CD4-positive, alpha-beta T cell (primary cell): ENCODE measurements at regions not wholly inside any gene's neighbourhood (a gene's known extent, or its start where the extent isn't known, plus 50 kb on each side); places are given as distances from the start of the nearest gene placed in this dataset.

ENCODE experiments used
- ATAC-seq: fragments of 200-7000 bp; cut with Tn5 transposase; one replicate; pipeline ENCODE4 v1.10.0; 2022; ENCODE audit warnings: mild to moderate bottlenecking; ENCODE audit not compliant: poor library complexity
- CTCF ChIA-PET: fragments of 350-600 bp; sonication (Branson Sonifier 250); formaldehyde crosslinking; loops from one replicate; lab custom pipeline; 2021; ENCODE audit warnings: antibody characterized with exemption, inconsistent platforms; lab: Charles Lee
- POLR2A ChIA-PET: fragments of 350-600 bp; sonication (Branson Sonifier 250); formaldehyde crosslinking; loops from one replicate; lab custom pipeline; 2021; ENCODE audit warnings: antibody characterized with exemption, inconsistent platforms; lab: Charles Lee
- DNase-seq, 14 experiments: peaks; one replicate each; pipeline ENCODE4 v3.0.0-alpha.2; 2013 to 2020; ENCODE audit warnings: mixed read lengths in 2 of 14
- H3K27ac ChIP-seq, 2 donors: one replicate each; pipeline versions ENCODE4 v1.5.1 to v1.7.0; 2013; ENCODE audit warnings: low read length in 2 of 2, low read depth in 1 of 2, mild to moderate bottlenecking in 1 of 2
- H3K27me3 ChIP-seq, 2 experiments: 1 replicate in 1 of 2; 2 replicates in 1 of 2; pipeline versions ENCODE4 v1.6.1 to v1.7.0; 2013; ENCODE audit warnings: low read length in 2 of 2, control low read depth in 1 of 2, mild to moderate bottlenecking in 1 of 2, moderate library complexity in 1 of 2; ENCODE audit not compliant: insufficient read depth in 2 of 2, control insufficient read depth in 1 of 2
- H3K36me3 ChIP-seq: one replicate; pipeline ENCODE4 v1.6.1; 2013; ENCODE audit warnings: low read length, control low read depth; ENCODE audit not compliant: insufficient read depth
- H3K4me1 ChIP-seq: one replicate; pipeline ENCODE4 v1.6.1; 2013; ENCODE audit warnings: low read length, control low read depth; ENCODE audit not compliant: insufficient read depth
- H3K4me3 ChIP-seq: one replicate; pipeline ENCODE4 v1.5.1; 2013; ENCODE audit warnings: mild to moderate bottlenecking, low read length, moderate library complexity
- H3K9me3 ChIP-seq, 2 experiments: 1 replicate in 1 of 2; 2 replicates in 1 of 2; pipeline versions ENCODE4 v1.6.1 to v1.7.0; 2013; ENCODE audit warnings: low read length in 2 of 2, mild to moderate bottlenecking in 2 of 2, control low read depth in 1 of 2, moderate library complexity in 1 of 2; ENCODE audit not compliant: control insufficient read depth in 1 of 2, insufficient read depth in 1 of 2
- H3K27ac Mint-ChIP-seq: one replicate; pipeline ENCODE4 v1.8.0; 2020; ENCODE audit warnings: mixed read lengths
- H3K27me3 Mint-ChIP-seq: one replicate; pipeline ENCODE4 v1.8.0; 2021; ENCODE audit warnings: mixed read lengths
- H3K36me3 Mint-ChIP-seq: one replicate; pipeline ENCODE4 v1.8.0; 2021; ENCODE audit warnings: low read depth, mixed read lengths
- H3K4me1 Mint-ChIP-seq: one replicate; pipeline ENCODE4 v1.8.0; 2021; ENCODE audit warnings: low read depth, mixed read lengths
- H3K4me3 Mint-ChIP-seq: one replicate; pipeline ENCODE4 v1.8.0; 2020; ENCODE audit warnings: mild to moderate bottlenecking, mixed read lengths
- H3K9me3 Mint-ChIP-seq: one replicate; pipeline ENCODE4 v1.8.0; 2020; ENCODE audit warnings: mixed read lengths
- intact Hi-C, 2 experiments: fragments of 100-400 bp; cut with DNase I in 1 of 2; cut with micrococcal nuclease in 1 of 2; formaldehyde crosslinking; loops; one replicate each; pipeline versions ENCODE4 v1.15.1 to v1.9.0; 2023 to 2025; cut with DNase I, micrococcal nuclease
- TF ChIP-seq, protein P1 (sequence below): fragments of 200-600 bp; IDR thresholded peaks from one replicate; pipeline ENCODE4 v1.8.0; 2022; ENCODE audit warnings: antibody characterized with exemption, mild to moderate bottlenecking

DNA sequence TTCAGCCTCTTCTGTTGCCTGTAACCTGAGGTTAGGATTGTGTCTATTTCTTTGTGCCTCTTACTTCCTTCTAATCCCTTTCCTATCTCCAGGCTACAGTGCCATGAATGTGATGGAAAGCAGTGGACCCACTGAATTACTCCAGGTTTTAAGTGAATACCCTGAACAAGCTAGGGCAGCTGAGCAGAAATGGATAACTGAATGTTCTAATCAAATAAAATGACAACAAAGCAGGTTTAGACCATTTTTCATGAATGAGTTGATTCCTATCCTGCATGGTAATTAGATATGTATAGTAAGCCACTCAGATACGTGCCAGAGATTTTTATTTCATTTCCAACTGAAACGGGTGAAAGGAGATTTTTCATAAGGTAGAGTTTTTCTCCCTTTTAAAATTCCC is 127.5 kb upstream of the ZP4 start:
- Histone ChIP-seq H3K4me1 (no peaks in the 10 kb centered on the region), H3K36me3 (no peaks in the 10 kb centered on the region), H3K27me3 (no peaks in the 10 kb centered on the region), H3K9me3 (no peaks in the 10 kb centered on the region), H3K4me3 (no peak overlapping the region), H3K27ac (no peak overlapping the region)
- Mint-ChIP-seq H3K36me3 (no peaks in the 10 kb centered on the region), H3K27me3 (no peaks in the 10 kb centered on the region), H3K27ac (no peak overlapping the region), H3K4me3 (no peak overlapping the region), H3K9me3 (peaks cover 4% of the 10 kb centered on the region), H3K4me1 (no peaks in the 10 kb centered on the region)
- intact Hi-C loops = no loop called here
- DNase-seq (no peak), ATAC-seq (no peak)
- CTCF ChIA-PET = no interaction called here
- TF ChIP-seq, protein P1, sequence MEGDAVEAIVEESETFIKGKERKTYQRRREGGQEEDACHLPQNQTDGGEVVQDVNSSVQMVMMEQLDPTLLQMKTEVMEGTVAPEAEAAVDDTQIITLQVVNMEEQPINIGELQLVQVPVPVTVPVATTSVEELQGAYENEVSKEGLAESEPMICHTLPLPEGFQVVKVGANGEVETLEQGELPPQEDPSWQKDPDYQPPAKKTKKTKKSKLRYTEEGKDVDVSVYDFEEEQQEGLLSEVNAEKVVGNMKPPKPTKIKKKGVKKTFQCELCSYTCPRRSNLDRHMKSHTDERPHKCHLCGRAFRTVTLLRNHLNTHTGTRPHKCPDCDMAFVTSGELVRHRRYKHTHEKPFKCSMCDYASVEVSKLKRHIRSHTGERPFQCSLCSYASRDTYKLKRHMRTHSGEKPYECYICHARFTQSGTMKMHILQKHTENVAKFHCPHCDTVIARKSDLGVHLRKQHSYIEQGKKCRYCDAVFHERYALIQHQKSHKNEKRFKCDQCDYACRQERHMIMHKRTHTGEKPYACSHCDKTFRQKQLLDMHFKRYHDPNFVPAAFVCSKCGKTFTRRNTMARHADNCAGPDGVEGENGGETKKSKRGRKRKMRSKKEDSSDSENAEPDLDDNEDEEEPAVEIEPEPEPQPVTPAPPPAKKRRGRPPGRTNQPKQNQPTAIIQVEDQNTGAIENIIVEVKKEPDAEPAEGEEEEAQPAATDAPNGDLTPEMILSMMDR = no peak
- POLR2A ChIA-PET = no interaction called here

DNA sequence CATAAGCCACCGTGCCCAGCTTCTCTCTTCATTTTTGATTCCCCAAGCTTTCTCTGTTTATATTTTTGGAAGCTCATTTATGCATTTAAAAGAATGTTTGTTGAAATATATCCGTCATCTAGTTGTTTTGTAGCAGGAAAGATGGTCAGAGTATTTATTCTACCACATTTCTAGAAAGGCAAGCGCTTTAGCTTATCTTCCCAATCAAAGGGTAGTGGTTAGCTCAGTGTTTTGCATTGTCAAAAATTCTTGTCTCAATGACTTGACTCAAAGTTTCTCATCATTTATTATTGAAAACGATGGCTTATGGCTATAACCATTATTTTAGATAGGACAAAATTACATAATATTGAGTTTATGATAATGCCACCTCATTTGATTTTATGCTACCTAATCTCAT is 116.1 kb upstream of the ZP4 start:
- CTCF ChIA-PET = no interaction called here
- Histone ChIP-seq H3K4me3 (no peak overlapping the region), H3K36me3 (no peaks in the 10 kb centered on the region), H3K27me3 (no peaks in the 10 kb centered on the region), H3K27ac (no peak overlapping the region), H3K4me1 (no peaks in the 10 kb centered on the region), H3K9me3 (no peaks in the 10 kb centered on the region)
- TF ChIP-seq, protein P1 = no peak
- H3K4me1 Mint-ChIP-seq = no peaks in the 10 kb centered on the region
- intact Hi-C loops = no loop called here
- ATAC-seq (no peak), DNase-seq (no peak)
- H3K9me3 Mint-ChIP-seq = peaks cover 9% of the 10 kb centered on the region
- H3K4me3 Mint-ChIP-seq = no peak overlapping the region
- H3K27me3 Mint-ChIP-seq = no peaks in the 10 kb centered on the region
- no peaks in the 10 kb centered on the region for H3K36me3 Mint-ChIP-seq
- POLR2A ChIA-PET = interaction anchor here (0.7 kb wide), 1 partner anchor 960 kb away, joined by 3 read pairs; no protein-coding TSS in a partner anchor
- no peak overlapping the region for H3K27ac Mint-ChIP-seq

DNA sequence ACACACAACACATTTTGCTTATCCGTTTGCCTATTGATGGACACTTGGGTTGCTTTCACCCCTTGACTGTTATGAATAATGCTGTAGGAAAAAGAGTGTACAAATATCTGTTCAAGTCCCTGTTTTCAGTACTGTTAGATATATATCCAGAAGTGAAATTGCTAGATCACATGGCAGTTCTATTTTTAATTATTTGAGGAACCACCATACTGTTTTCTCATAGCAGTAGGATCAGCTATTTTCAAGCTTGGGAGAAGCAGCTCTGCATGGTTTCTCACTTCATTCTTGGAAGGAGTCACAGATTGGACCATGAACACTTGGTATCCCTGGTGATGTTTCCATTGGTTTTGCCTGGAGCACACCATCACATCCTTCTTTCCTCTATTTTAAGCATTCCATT is 114.4 kb upstream of the ZP4 start:
- no peak overlapping the region for H3K27ac Mint-ChIP-seq
- H3K4me3 Mint-ChIP-seq = no peak overlapping the region
- H3K9me3 Mint-ChIP-seq = peaks cover 9% of the 10 kb centered on the region
- ChIA-PET POLR2A (no interaction called here), CTCF (no interaction called here)
- no peaks in the 10 kb centered on the region for H3K36me3 ChIP-seq
- H3K4me1 ChIP-seq = no peaks in the 10 kb centered on the region
- TF ChIP-seq, protein P1 = no peak
- H3K4me3 ChIP-seq = no peak overlapping the region
- H3K4me1 Mint-ChIP-seq = no peaks in the 10 kb centered on the region
- no peak for ATAC-seq
- H3K9me3 ChIP-seq = no peaks in the 10 kb centered on the region
- intact Hi-C loops = no loop called here
- H3K27me3 ChIP-seq = no peaks in the 10 kb centered on the region
- DNase-seq = no peak
- no peak overlapping the region for H3K27ac ChIP-seq
- H3K27me3 Mint-ChIP-seq = no peaks in the 10 kb centered on the region
- no peaks in the 10 kb centered on the region for H3K36me3 Mint-ChIP-seq
